HEK293 (cell line): ENCODE measurements at regions not wholly inside any gene's neighbourhood (a gene's known extent, or its start where the extent isn't known, plus 50 kb on each side); places are given as distances from the start of the nearest gene placed in this dataset.

ENCODE experiments used
- CTCF ChIA-PET: fragments of 350-600 bp; formaldehyde crosslinking; extraction: SDS; loops from one replicate; lab custom pipeline; 2021; ENCODE audit warnings: antibody characterized with exemption; lab: Yijun Ruan, JAX
- POLR2A ChIA-PET: fragments of 300-600 bp; formaldehyde crosslinking; extraction: SDS; loops from one replicate; lab custom pipeline; 2020; ENCODE audit warnings: antibody characterized with exemption, inconsistent platforms; lab: Yijun Ruan, JAX
- H3K27ac ChIP-seq: fragments of 200-500 bp; sonication (Bioruptor generic); 2 replicates; pipeline ENCODE4 v1.5.1; 2014; ENCODE audit warnings: low read depth, low read length, control low read depth, inconsistent platforms; ENCODE audit errors: extremely low read depth
- H3K36me3 ChIP-seq, 2 experiments: fragments of 200-500 bp in 1 of 2; sonication (Bioruptor generic) in 1 of 2; 1 replicate in 1 of 2; 2 replicates in 1 of 2; pipeline ENCODE4 v1.5.1; 2014 to 2017; ENCODE audit warnings: inconsistent platforms in 2 of 2, low read length in 2 of 2; ENCODE audit not compliant: control insufficient read depth in 2 of 2, insufficient read depth in 1 of 2
- H3K4me1 ChIP-seq: fragments of 200-500 bp; sonication (Bioruptor generic); 2 replicates; pipeline ENCODE4 v1.5.1; 2014; ENCODE audit warnings: mild to moderate bottlenecking, low read length, inconsistent platforms; ENCODE audit not compliant: control insufficient read depth, insufficient read depth
- H3K4me3 ChIP-seq: 2 replicates; pipeline ENCODE4 v1.5.1; 2011; ENCODE audit warnings: low read depth, mild to moderate bottlenecking, control low read depth, low read length, moderate library complexity
- H3K9me3 ChIP-seq: fragments of 200-500 bp; sonication (Bioruptor generic); 2 replicates; pipeline ENCODE4 v1.5.1; 2014; ENCODE audit warnings: low read depth, low read length, inconsistent platforms; ENCODE audit not compliant: control insufficient read depth, insufficient read depth
- SP3 ChIP-seq: fragments of 450-650 bp; formaldehyde crosslinking; IDR thresholded peaks from 2 replicates; pipeline ENCODE4 v1.5.1; 2016; ENCODE audit warnings: missing biosample characterization, missing genetic modification characterization
- TRIM28 ChIP-seq: IDR thresholded peaks from 2 replicates; pipeline ENCODE4 v1.6.1; 2011; ENCODE audit warnings: low read length, control low read depth, borderline replicate concordance
- ZBTB1 ChIP-seq: fragments of 450-650 bp; formaldehyde crosslinking; IDR thresholded peaks from 2 replicates; pipeline ENCODE4 v1.5.1; 2016; ENCODE audit warnings: missing biosample characterization, missing genetic modification characterization
- ZBTB8A ChIP-seq: fragments of 450-650 bp; formaldehyde crosslinking; IDR thresholded peaks from 2 replicates; pipeline ENCODE4 v1.5.1; 2016; ENCODE audit warnings: missing biosample characterization, missing genetic modification characterization
- ZFP69B ChIP-seq: fragments of 450-650 bp; formaldehyde crosslinking; IDR thresholded peaks from 2 replicates; pipeline ENCODE4 v1.5.1; 2016; ENCODE audit warnings: missing biosample characterization, missing genetic modification characterization
- ZNF138 ChIP-seq: fragments of 450-650 bp; formaldehyde crosslinking; IDR thresholded peaks from 2 replicates; pipeline ENCODE4 v1.5.1; 2016; ENCODE audit warnings: missing biosample characterization, missing genetic modification characterization, borderline replicate concordance
- ZNF146 ChIP-seq: fragments of 450-650 bp; formaldehyde crosslinking; IDR thresholded peaks from 2 replicates; pipeline ENCODE4 v1.5.1; 2016; ENCODE audit warnings: missing biosample characterization, missing genetic modification characterization
- ZNF221 ChIP-seq: fragments of 450-650 bp; formaldehyde crosslinking; IDR thresholded peaks from 2 replicates; pipeline ENCODE4 v1.5.1; 2017; ENCODE audit warnings: missing biosample characterization, missing genetic modification characterization, borderline replicate concordance
- ZNF23 ChIP-seq: fragments of 450-650 bp; formaldehyde crosslinking; IDR thresholded peaks from 2 replicates; pipeline ENCODE4 v1.5.1; 2016; ENCODE audit warnings: missing biosample characterization, missing genetic modification characterization, borderline replicate concordance
- ZNF266 ChIP-seq: fragments of 450-650 bp; formaldehyde crosslinking; IDR thresholded peaks from 2 replicates; pipeline ENCODE4 v1.5.1; 2016; ENCODE audit warnings: missing biosample characterization, missing genetic modification characterization, low read depth
- ZNF544 ChIP-seq: fragments of 450-650 bp; formaldehyde crosslinking; IDR thresholded peaks from 2 replicates; pipeline ENCODE4 v1.5.0; 2017; ENCODE audit warnings: missing biosample characterization, missing genetic modification characterization
- ZNF560 ChIP-seq: fragments of 450-650 bp; formaldehyde crosslinking; IDR thresholded peaks from 2 replicates; pipeline ENCODE4 v1.5.1; 2017; ENCODE audit warnings: missing biosample characterization, missing genetic modification characterization, borderline replicate concordance
- ZNF623 ChIP-seq: fragments of 450-650 bp; formaldehyde crosslinking; IDR thresholded peaks from 2 replicates; pipeline ENCODE4 v1.5.1; 2016; ENCODE audit warnings: missing biosample characterization, missing genetic modification characterization
- ZNF664 ChIP-seq: fragments of 450-650 bp; formaldehyde crosslinking; IDR thresholded peaks from 2 replicates; pipeline ENCODE4 v1.5.1; 2016; ENCODE audit warnings: missing biosample characterization, missing genetic modification characterization
- ZNF707 ChIP-seq: fragments of 450-650 bp; formaldehyde crosslinking; IDR thresholded peaks from 2 replicates; pipeline ENCODE4 v1.5.1; 2016; ENCODE audit warnings: missing biosample characterization, missing genetic modification characterization
- ZNF768 ChIP-seq: fragments of 450-650 bp; formaldehyde crosslinking; IDR thresholded peaks from 2 replicates; pipeline ENCODE4 v1.5.1; 2018; ENCODE audit warnings: missing biosample characterization, mild to moderate bottlenecking, missing genetic modification characterization
- ZNF776 ChIP-seq: fragments of 450-650 bp; formaldehyde crosslinking; IDR thresholded peaks from 2 replicates; pipeline ENCODE4 v1.5.0; 2017; ENCODE audit warnings: missing biosample characterization, missing genetic modification characterization, borderline replicate concordance
- ZNF777 ChIP-seq: fragments of 450-650 bp; formaldehyde crosslinking; IDR thresholded peaks from 2 replicates; pipeline ENCODE4 v1.5.1; 2017; ENCODE audit warnings: missing biosample characterization, missing genetic modification characterization, borderline replicate concordance
- TF ChIP-seq, protein P1 (sequence below): fragments of 450-650 bp; formaldehyde crosslinking; IDR thresholded peaks from 2 replicates; pipeline ENCODE4 v1.5.1; 2016; ENCODE audit warnings: missing biosample characterization, missing genetic modification characterization
- TF ChIP-seq, protein P2 (sequence below): fragments of 450-650 bp; formaldehyde crosslinking; IDR thresholded peaks from 2 replicates; pipeline ENCODE4 v1.5.1; 2016; ENCODE audit warnings: missing biosample characterization, missing genetic modification characterization, borderline replicate concordance
- TF ChIP-seq, protein P3 (sequence below): fragments of 450-650 bp; formaldehyde crosslinking; IDR thresholded peaks from 2 replicates; pipeline ENCODE4 v1.5.1; 2016; ENCODE audit warnings: missing biosample characterization, missing genetic modification characterization, borderline replicate concordance
- TF ChIP-seq, protein P4 (sequence below): fragments of 450-650 bp; formaldehyde crosslinking; IDR thresholded peaks from 2 replicates; pipeline ENCODE4 v1.5.1; 2017; ENCODE audit warnings: missing biosample characterization, missing genetic modification characterization

DNA sequence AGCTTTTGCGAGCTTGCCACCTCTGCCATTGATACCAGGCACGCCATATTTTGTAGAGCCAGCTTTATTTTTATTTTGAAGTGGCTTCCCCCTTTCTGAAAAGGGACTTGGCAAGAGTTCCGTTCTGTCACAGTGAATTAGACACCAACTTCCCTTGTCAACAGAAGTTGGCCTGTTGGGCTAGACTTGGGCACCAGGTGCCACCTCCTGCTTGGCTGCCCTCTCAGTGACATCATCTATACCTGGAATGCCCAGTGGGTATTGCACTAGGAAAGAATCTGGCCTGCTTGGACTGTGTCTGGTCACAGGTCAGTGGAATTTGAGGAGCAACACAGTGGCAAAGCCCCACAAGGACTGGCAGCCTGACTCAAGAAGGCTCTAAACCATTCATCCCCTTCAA is 101.0 kb downstream of the BCL2L11 start:
- Histone ChIP-seq H3K4me3 (no peak overlapping the region), H3K4me1 (no peaks in the 10 kb centered on the region), H3K9me3 (no peaks in the 10 kb centered on the region), H3K36me3 (no peaks in the 10 kb centered on the region), H3K27ac (no peak overlapping the region)
- ChIA-PET POLR2A (no interaction called here), CTCF (interaction anchor here (0.8 kb wide), 1 partner anchor 8 kb away, joined by 3 read pairs; no protein-coding TSS in a partner anchor)
- TF ChIP-seq, protein P1, sequence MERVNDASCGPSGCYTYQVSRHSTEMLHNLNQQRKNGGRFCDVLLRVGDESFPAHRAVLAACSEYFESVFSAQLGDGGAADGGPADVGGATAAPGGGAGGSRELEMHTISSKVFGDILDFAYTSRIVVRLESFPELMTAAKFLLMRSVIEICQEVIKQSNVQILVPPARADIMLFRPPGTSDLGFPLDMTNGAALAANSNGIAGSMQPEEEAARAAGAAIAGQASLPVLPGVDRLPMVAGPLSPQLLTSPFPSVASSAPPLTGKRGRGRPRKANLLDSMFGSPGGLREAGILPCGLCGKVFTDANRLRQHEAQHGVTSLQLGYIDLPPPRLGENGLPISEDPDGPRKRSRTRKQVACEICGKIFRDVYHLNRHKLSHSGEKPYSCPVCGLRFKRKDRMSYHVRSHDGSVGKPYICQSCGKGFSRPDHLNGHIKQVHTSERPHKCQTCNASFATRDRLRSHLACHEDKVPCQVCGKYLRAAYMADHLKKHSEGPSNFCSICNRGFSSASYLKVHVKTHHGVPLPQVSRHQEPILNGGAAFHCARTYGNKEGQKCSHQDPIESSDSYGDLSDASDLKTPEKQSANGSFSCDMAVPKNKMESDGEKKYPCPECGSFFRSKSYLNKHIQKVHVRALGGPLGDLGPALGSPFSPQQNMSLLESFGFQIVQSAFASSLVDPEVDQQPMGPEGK (tag by site-specific recombination) = no peak
- TF ChIP-seq ZNF768 (no peak), ZBTB8A (tag by site-specific recombination) (no peak), ZNF777 (tag by site-specific recombination) (no peak), ZNF138 (tag by site-specific recombination) (no peak), ZNF544 (no peak), ZNF664 (no peak), ZNF707 (tag by site-specific recombination) (no peak), ZBTB1 (tag by site-specific recombination) (no peak), ZNF23 (tag by site-specific recombination) (no peak), TRIM28 (no peak)

DNA sequence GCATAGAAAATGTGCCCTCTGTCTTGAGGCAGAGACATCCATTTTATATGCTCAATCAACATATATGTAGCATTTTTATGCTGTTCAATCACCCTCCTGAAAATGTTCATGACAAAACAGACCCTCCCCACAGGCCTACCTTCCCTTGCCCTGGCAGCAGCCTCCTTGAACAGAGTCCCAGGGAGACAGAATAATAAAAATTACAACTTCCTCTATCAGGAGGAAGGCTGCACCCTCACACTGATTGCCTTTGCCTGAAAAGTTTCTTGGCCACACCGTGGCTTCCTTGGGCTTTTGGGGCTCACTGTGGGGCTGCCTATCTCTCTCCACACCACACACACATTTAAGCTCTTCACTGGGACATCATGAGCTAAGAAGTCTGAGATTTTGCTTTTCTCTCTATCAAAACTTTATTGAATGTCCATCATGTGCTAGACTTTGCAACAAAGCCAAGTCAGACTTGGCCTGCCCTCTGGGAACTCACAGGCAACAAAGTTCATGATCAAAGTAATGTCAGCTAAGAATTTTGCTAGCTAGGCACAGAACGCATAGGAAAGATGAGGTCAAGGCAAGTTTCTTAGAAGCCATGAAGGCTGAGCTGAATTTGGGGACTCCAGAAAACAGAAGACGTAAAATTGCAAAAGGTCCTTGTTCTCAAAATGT is 101.6 kb downstream of the BCL2L11 start:
- no peak overlapping the region for H3K4me3 ChIP-seq
- CTCF ChIA-PET = interaction anchor here (0.7 kb wide), 1 partner anchor 479 kb away, joined by 4 read pairs; no protein-coding TSS in a partner anchor

DNA sequence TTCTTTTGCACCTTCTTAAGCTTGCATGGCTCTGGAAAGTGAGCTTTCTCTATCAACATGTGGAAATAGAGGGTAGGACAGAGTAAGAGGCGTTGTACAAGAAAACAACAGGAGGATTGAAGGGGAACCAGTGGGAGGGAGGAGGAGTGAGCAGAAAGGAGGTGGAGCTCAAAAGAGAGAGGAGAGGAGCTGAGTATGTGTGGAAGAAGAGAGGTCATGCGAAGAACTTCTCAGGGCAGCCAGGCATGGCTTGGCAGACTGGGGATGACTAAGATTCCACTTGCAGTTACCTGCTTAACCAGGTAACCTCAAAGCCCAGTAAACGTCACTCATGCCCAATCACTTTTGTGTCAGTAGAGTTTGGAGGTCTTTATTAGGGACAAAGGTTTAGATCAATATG is 105.1 kb downstream of the BCL2L11 start:
- H3K9me3 ChIP-seq = no peaks in the 10 kb centered on the region
- no peaks in the 10 kb centered on the region for H3K36me3 ChIP-seq
- no peak for TF ChIP-seq ZNF560 (tag by site-specific recombination)
- TF ChIP-seq, protein P2, sequence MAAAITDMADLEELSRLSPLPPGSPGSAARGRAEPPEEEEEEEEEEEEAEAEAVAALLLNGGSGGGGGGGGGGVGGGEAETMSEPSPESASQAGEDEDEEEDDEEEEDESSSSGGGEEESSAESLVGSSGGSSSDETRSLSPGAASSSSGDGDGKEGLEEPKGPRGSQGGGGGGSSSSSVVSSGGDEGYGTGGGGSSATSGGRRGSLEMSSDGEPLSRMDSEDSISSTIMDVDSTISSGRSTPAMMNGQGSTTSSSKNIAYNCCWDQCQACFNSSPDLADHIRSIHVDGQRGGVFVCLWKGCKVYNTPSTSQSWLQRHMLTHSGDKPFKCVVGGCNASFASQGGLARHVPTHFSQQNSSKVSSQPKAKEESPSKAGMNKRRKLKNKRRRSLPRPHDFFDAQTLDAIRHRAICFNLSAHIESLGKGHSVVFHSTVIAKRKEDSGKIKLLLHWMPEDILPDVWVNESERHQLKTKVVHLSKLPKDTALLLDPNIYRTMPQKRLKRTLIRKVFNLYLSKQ (tag by site-specific recombination) = no peak
- TF ChIP-seq SP3 (tag by site-specific recombination) = no peak
- no peak for TF ChIP-seq ZNF776
- no peak for TF ChIP-seq ZNF146 (tag by site-specific recombination)
- no peak for TF ChIP-seq ZNF623 (tag by site-specific recombination)
- TF ChIP-seq, protein P3, sequence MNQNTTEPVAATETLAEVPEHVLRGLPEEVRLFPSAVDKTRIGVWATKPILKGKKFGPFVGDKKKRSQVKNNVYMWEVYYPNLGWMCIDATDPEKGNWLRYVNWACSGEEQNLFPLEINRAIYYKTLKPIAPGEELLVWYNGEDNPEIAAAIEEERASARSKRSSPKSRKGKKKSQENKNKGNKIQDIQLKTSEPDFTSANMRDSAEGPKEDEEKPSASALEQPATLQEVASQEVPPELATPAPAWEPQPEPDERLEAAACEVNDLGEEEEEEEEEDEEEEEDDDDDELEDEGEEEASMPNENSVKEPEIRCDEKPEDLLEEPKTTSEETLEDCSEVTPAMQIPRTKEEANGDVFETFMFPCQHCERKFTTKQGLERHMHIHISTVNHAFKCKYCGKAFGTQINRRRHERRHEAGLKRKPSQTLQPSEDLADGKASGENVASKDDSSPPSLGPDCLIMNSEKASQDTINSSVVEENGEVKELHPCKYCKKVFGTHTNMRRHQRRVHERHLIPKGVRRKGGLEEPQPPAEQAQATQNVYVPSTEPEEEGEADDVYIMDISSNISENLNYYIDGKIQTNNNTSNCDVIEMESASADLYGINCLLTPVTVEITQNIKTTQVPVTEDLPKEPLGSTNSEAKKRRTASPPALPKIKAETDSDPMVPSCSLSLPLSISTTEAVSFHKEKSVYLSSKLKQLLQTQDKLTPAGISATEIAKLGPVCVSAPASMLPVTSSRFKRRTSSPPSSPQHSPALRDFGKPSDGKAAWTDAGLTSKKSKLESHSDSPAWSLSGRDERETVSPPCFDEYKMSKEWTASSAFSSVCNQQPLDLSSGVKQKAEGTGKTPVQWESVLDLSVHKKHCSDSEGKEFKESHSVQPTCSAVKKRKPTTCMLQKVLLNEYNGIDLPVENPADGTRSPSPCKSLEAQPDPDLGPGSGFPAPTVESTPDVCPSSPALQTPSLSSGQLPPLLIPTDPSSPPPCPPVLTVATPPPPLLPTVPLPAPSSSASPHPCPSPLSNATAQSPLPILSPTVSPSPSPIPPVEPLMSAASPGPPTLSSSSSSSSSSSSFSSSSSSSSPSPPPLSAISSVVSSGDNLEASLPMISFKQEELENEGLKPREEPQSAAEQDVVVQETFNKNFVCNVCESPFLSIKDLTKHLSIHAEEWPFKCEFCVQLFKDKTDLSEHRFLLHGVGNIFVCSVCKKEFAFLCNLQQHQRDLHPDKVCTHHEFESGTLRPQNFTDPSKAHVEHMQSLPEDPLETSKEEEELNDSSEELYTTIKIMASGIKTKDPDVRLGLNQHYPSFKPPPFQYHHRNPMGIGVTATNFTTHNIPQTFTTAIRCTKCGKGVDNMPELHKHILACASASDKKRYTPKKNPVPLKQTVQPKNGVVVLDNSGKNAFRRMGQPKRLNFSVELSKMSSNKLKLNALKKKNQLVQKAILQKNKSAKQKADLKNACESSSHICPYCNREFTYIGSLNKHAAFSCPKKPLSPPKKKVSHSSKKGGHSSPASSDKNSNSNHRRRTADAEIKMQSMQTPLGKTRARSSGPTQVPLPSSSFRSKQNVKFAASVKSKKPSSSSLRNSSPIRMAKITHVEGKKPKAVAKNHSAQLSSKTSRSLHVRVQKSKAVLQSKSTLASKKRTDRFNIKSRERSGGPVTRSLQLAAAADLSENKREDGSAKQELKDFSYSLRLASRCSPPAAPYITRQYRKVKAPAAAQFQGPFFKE (tag by site-specific recombination) = no peak
- no peak for TF ChIP-seq ZFP69B
- TF ChIP-seq, protein P4, sequence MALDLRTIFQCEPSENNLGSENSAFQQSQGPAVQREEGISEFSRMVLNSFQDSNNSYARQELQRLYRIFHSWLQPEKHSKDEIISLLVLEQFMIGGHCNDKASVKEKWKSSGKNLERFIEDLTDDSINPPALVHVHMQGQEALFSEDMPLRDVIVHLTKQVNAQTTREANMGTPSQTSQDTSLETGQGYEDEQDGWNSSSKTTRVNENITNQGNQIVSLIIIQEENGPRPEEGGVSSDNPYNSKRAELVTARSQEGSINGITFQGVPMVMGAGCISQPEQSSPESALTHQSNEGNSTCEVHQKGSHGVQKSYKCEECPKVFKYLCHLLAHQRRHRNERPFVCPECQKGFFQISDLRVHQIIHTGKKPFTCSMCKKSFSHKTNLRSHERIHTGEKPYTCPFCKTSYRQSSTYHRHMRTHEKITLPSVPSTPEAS (tag by site-specific recombination) = no peak
- TF ChIP-seq ZNF266 (tag by site-specific recombination) = no peak

More for the DNA sequence above, 101.6 kb downstream of the BCL2L11 start:
- POLR2A ChIA-PET = no interaction called here
- Histone ChIP-seq H3K9me3 (no peaks in the 10 kb centered on the region), H3K36me3 (no peaks in the 10 kb centered on the region)
- no peak for TF ChIP-seq ZNF221 (tag by site-specific recombination)
- no peak for TF ChIP-seq ZNF23 (tag by site-specific recombination)
- TF ChIP-seq, all 188 proteins: peak for 0
- Histone ChIP-seq H3K27ac (no peak overlapping the region), H3K4me1 (no peaks in the 10 kb centered on the region)

More for the DNA sequence above, 105.1 kb downstream of the BCL2L11 start:
- POLR2A ChIA-PET = no interaction called here
- Histone ChIP-seq H3K27ac (no peak overlapping the region), H3K4me1 (no peaks in the 10 kb centered on the region), H3K4me3 (no peak overlapping the region)
- CTCF ChIA-PET = no interaction called here
